ENCODE measurements at regions not wholly inside any gene's neighbourhood (a gene's known extent, or its start where the extent isn't known, plus 50 kb on each side); places are given as distances from the start of the nearest gene placed in this dataset.
A peak's percentile ranks its signal among the peaks of the same experiment; 100 is the strongest.

DNA sequence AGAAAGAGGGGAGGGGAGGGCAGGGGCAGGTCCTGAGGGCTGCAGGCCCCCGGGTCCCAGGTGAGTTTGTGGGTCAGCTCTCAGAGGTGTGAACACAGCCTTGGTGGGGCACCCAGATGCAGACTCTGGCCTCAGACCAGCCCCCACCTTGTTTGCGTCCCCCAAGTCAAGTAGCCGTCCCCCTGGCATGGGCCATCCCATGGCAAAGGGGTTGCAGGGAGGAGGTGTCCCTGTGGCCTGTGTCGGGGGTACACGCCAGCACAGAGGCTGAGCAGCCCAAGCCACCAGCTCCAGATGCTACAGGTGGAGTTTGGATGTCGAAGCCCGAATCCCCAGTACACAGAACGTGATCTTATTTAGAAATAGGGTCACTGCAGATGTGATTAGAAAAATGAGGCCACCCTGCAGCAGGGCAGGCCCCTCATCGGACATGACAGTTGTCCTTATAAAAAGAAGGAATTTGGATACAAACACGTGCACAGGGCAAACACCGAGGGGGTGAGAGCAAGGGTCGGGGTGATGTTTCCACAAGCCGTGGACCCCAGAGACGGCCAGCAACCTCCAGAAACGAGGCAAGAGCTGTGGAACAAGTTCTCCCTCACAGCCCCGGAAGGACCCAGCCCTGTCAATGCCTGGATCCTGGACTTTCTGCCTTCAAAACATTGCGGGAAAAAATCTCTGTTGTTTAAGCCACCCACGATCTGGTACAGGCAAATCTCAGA, 141.2 kb upstream of the C14orf180 start:
- DNase-seq: peak in 1 of 2 donors; percentile 1
- WGBS, 5 donors: 80 to 89% (median 84%) methylated on average over 18 of the region's 18 CpGs
- intact Hi-C loops (cut with DNase I; ENCODE audit: low total_unique reads): no loop called here

GRCh38 chr14:104439625-104440024, 139.9 kb upstream of the C14orf180 start:
- intact Hi-C loops (cut with DNase I; ENCODE audit: low total_unique reads): no loop called here
- Histone ChIP-seq H3K27ac (no peak overlapping the region), H3K9me3 (no peaks in the 10 kb centered on the region), H3K4me1 (peaks cover 9 to 19% (median 18%) of the 10 kb centered on the region in 4 donors), H3K4me3 (no peak overlapping the region), H3K27me3 (no peaks in the 10 kb centered on the region), H3K36me3 (no peaks in the 10 kb centered on the region)
- WGBS, 5 donors: 76 to 88% (median 86%) methylated on average over 9 of the region's 9 CpGs
- no peak for TF ChIP-seq POLR2AphosphoS5 (IDR thresholded peaks at IDR 0.05)
- no peak for TF ChIP-seq EP300 (IDR thresholded peaks at IDR 0.05)
- TF ChIP-seq CTCF (IDR thresholded peaks at IDR 0.05): no peak
- no peak for TF ChIP-seq POLR2A (IDR thresholded peaks at IDR 0.05)
- DNase-seq: no peak

More for the DNA sequence above, 141.2 kb upstream of the C14orf180 start:
- no peak overlapping the region for H3K27ac ChIP-seq
- H3K4me1 ChIP-seq: peaks cover 9 to 19% (median 18%) of the 10 kb centered on the region in 4 donors
- no peak overlapping the region for H3K4me3 ChIP-seq
- H3K9me3 ChIP-seq: no peaks in the 10 kb centered on the region
- no peaks in the 10 kb centered on the region for H3K27me3 ChIP-seq
- no peaks in the 10 kb centered on the region for H3K36me3 ChIP-seq
- TF ChIP-seq EP300 (IDR thresholded peaks at IDR 0.05) (no peak), CTCF (IDR thresholded peaks at IDR 0.05) (no peak), POLR2A (IDR thresholded peaks at IDR 0.05) (no peak), POLR2AphosphoS5 (IDR thresholded peaks at IDR 0.05) (no peak)

DNA sequence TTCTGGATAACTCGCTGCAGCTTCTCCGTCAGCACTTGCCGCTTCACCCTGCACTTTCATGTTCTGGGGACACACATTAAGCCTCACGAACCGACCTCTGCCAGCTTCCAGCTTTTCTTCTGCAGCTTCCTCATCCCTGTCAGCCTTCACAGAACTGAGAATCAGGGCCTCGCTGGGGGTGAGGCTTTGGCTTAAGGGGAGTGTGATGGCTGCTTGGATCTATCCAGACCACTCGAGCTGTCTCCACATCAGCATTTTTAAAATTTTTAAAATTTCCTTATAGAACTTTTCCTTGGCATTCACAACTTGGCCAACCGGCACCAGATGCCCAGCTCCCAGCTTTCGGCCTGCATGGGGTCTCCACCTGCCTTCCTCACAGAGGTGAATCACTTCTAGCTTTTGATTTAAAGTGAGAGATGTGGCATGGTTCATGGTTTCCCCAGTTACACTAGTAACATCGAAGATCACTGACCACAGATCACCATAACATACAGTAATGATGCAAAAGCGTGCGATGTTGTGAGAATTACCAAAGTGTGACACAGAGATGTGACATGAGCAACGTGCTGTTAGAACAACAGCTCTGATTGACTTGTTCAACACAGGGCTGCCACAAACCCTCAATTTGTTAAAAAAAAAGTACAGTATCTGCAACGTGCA, 139.1 kb upstream of the C14orf180 start:
- intact Hi-C loops (cut with DNase I; ENCODE audit: low total_unique reads): no loop called here
- Histone ChIP-seq H3K27ac (no peak overlapping the region), H3K4me1 (peaks cover 9 to 19% (median 18%) of the 10 kb centered on the region in 4 donors), H3K36me3 (no peaks in the 10 kb centered on the region), H3K9me3 (no peaks in the 10 kb centered on the region), H3K4me3 (no peak overlapping the region), H3K27me3 (no peaks in the 10 kb centered on the region)
- TF ChIP-seq EP300 (IDR thresholded peaks at IDR 0.05) (no peak), POLR2A (IDR thresholded peaks at IDR 0.05) (no peak), CTCF (IDR thresholded peaks at IDR 0.05) (no peak), POLR2AphosphoS5 (IDR thresholded peaks at IDR 0.05) (no peak)
- no peak for DNase-seq
- WGBS, 5 donors: 87 to 90% (median 89%) methylated on average over 14 of the region's 14 CpGs

DNA sequence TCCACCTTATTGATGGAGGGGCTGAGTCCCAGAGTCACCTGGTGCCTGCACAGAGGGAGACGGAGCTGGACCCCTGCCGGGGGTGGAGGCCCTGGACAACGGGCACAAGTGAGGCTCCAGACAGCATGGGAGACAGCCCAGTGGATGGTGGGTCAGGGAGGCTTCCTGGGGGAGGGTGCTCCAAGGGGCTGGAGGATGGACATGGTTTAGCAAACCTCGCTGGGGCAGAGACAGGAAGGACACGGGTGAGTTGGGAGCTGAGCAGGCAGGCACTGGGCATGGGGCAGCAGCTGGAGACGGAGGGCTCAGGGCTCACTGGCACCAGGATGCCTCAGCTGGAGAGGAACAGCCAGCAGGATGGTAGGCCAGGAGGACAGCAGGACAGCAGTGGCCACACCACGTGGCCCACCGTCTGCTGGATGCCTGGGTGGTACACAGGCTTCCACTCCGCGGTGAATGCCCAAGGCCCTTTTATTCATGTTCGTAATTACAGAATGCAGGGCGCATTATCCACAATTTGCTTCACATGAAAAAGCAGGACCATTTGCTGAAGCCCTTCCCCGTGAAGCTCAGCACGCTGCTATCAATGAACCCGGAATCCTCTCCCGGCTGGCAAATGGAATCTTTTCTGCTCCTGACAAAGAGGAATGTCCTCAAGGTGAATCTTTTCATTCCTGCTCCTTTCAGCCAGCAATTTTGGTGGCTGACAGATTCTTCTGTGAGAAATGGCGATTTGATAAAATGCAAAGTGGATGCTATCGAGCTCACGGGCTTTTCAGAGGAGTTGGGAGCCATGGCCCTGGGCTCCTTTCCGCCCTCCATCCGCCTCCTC, 138.1 kb upstream of the C14orf180 start:
- Histone ChIP-seq H3K27ac (no peak overlapping the region), H3K4me3 (no peak overlapping the region), H3K27me3 (peaks cover 0 to 4% (median 0%) of the 10 kb centered on the region in 3 donors), H3K36me3 (no peaks in the 10 kb centered on the region), H3K9me3 (no peaks in the 10 kb centered on the region), H3K4me1 (peaks cover 6 to 10% (median 9%) of the 10 kb centered on the region in 4 donors)
- WGBS, 5 donors: 87 to 90% (median 89%) methylated on average over 21 of the region's 21 CpGs
- TF ChIP-seq POLR2A (IDR thresholded peaks at IDR 0.05) (no peak), POLR2AphosphoS5 (IDR thresholded peaks at IDR 0.05) (no peak), CTCF (IDR thresholded peaks at IDR 0.05) (no peak), EP300 (IDR thresholded peaks at IDR 0.05) (no peak)
- intact Hi-C loops (cut with DNase I; ENCODE audit: low total_unique reads): no loop called here
- no peak for DNase-seq
